DOHH2 (cell line): ENCODE measurements at regions not wholly inside any gene's neighbourhood (a gene's known extent, or its start where the extent isn't known, plus 50 kb on each side); places are given as distances from the start of the nearest gene placed in this dataset.

Experiments used
- H3F3A ChIP-seq: fragments of 200-600 bp; sonication (generic), shearing (Covaris generic); 2 replicates; pipeline ENCODE4 v1.6.0; 2016; ENCODE audit warnings: antibody characterized with exemption, mild to moderate bottlenecking; ENCODE audit not compliant: control insufficient read depth, insufficient read depth
- H3K27ac ChIP-seq: fragments of 200-600 bp; sonication (generic); 2 replicates; pipeline ENCODE4 v1.5.1; 2014; ENCODE audit warnings: low read depth, mild to moderate bottlenecking, low read length, moderate library complexity
- H3K27me3 ChIP-seq: fragments of 200-600 bp; sonication (generic); 2 replicates; pipeline ENCODE4 v1.6.1; 2014; ENCODE audit warnings: mild to moderate bottlenecking, low read length, mixed read lengths; ENCODE audit not compliant: control insufficient read depth
- H3K36me3 ChIP-seq: fragments of 200-600 bp; sonication (generic); 2 replicates; pipeline ENCODE4 v1.6.1; 2014; ENCODE audit warnings: mild to moderate bottlenecking, low read length, moderate library complexity, mixed read lengths; ENCODE audit not compliant: control insufficient read depth
- H3K4me1 ChIP-seq: fragments of 200-600 bp; sonication (generic); 2 replicates; pipeline ENCODE4 v1.6.1; 2014; ENCODE audit warnings: mild to moderate bottlenecking, low read length, mixed read lengths; ENCODE audit not compliant: control insufficient read depth
- H3K4me2 ChIP-seq: fragments of 200-600 bp; sonication (generic); 2 replicates; pipeline ENCODE4 v1.6.0; 2014; ENCODE audit warnings: mild to moderate bottlenecking, low read length, moderate library complexity
- H3K4me3 ChIP-seq: fragments of 200-600 bp; sonication (generic); 2 replicates; pipeline ENCODE4 v1.5.1; 2014; ENCODE audit warnings: mild to moderate bottlenecking, low read length, mixed read lengths
- H3K79me2 ChIP-seq: fragments of 200-600 bp; sonication (generic); 2 replicates; pipeline ENCODE4 v1.6.1; 2014; ENCODE audit warnings: mild to moderate bottlenecking, low read length, mixed read lengths; ENCODE audit not compliant: control insufficient read depth
- H3K9me2 ChIP-seq: fragments of 200-600 bp; sonication (generic); replicated peaks from 2 replicates; pipeline ENCODE4 v1.6.1; 2014; ENCODE audit warnings: mild to moderate bottlenecking, low read length, mixed read lengths; ENCODE audit not compliant: control insufficient read depth
- H3K9me3 ChIP-seq: fragments of 200-600 bp; sonication (generic); 2 replicates; pipeline ENCODE4 v1.6.1; 2014; ENCODE audit warnings: antibody characterized with exemption, low read length, mixed read lengths; ENCODE audit not compliant: control insufficient read depth, insufficient read depth
- H4K20me1 ChIP-seq: fragments of 200-600 bp; sonication (generic); 2 replicates; pipeline ENCODE4 v1.6.0; 2014; ENCODE audit warnings: low read depth, mild to moderate bottlenecking, antibody characterized with exemption, low read length, moderate library complexity; ENCODE audit not compliant: control insufficient read depth, insufficient read depth
- CTCF ChIP-seq: fragments of 200-600 bp; sonication (generic); IDR thresholded peaks from one replicate; pipeline ENCODE4 v1.5.1; 2014; ENCODE audit warnings: antibody characterized with exemption, mild to moderate bottlenecking, low read depth, low read length; ENCODE audit not compliant: poor library complexity, severe bottlenecking
- EZH2phosphoT487 ChIP-seq: fragments of 200-600 bp; sonication (generic); IDR thresholded peaks from 2 replicates; pipeline ENCODE4 v1.6.1; 2017; ENCODE audit warnings: borderline replicate concordance, mild to moderate bottlenecking, antibody characterized with exemption, low read length, moderate library complexity, mixed read lengths

DNA sequence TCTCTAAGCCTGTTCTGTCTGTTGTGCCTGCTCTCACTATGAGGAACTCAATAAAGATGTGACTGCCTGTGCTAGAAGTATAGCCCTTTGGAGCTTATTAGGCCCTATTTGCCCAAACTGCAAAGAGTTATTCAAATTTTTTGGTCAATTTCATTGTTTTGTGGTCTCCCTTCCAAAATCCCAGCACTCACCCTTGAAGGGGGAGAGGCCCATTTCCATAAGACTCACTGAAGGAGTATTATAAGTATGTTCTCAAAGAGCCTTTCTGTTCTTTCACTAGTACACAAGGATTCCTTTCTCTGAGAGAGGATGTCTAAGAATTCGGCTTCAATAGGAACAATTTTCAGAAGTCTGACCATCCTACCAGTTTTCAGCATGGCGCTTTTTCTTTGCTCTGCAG is 641.9 kb upstream of the REG3G start:
- H3F3A ChIP-seq = no peaks in the 10 kb centered on the region
- no peaks in the 10 kb centered on the region for H3K27me3 ChIP-seq

DNA sequence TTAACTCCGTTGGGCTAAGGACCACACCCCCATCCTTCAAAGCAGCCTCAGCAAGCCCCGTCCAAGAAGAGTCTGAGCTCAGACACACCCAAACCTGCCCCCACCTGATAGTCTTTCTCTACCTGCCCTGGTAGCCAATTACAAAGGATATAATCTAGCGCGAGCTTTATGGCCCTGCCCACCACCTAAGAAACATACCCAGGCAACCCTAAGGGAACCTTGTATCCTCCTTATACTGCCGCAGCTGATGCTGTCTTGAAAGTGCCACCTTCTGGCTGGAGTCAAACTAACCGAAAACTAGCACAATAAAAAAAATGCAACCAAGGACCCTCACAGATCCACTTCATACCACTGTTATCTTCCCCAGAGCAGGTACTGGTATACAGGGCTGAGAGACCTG is 628.3 kb upstream of the REG3G start:
- H3K4me2 ChIP-seq = no peak overlapping the region
- no peaks in the 10 kb centered on the region for H3F3A ChIP-seq
- no peaks in the 10 kb centered on the region for H3K9me3 ChIP-seq
- no peaks in the 10 kb centered on the region for H3K79me2 ChIP-seq
- H3K27ac ChIP-seq = no peak overlapping the region
- H3K27me3 ChIP-seq = no peaks in the 10 kb centered on the region
- H3K36me3 ChIP-seq = no peaks in the 10 kb centered on the region
- no peaks in the 10 kb centered on the region for H3K4me1 ChIP-seq
- H3K4me3 ChIP-seq = no peak overlapping the region
- H4K20me1 ChIP-seq = no peaks in the 10 kb centered on the region
- TF ChIP-seq EZH2phosphoT487 (no peak), CTCF (no peak)
- H3K9me2 ChIP-seq = no peaks in the 10 kb centered on the region

More for the DNA sequence above, 641.9 kb upstream of the REG3G start:
- Histone ChIP-seq H3K36me3 (no peaks in the 10 kb centered on the region), H3K27ac (no peak overlapping the region), H3K4me1 (no peaks in the 10 kb centered on the region), H3K9me2 (no peaks in the 10 kb centered on the region), H3K79me2 (no peaks in the 10 kb centered on the region), H3K9me3 (no peaks in the 10 kb centered on the region), H3K4me3 (no peak overlapping the region), H4K20me1 (no peaks in the 10 kb centered on the region), H3K4me2 (no peak overlapping the region)
- TF ChIP-seq EZH2phosphoT487 = no peak
- TF ChIP-seq CTCF = no peak

DNA sequence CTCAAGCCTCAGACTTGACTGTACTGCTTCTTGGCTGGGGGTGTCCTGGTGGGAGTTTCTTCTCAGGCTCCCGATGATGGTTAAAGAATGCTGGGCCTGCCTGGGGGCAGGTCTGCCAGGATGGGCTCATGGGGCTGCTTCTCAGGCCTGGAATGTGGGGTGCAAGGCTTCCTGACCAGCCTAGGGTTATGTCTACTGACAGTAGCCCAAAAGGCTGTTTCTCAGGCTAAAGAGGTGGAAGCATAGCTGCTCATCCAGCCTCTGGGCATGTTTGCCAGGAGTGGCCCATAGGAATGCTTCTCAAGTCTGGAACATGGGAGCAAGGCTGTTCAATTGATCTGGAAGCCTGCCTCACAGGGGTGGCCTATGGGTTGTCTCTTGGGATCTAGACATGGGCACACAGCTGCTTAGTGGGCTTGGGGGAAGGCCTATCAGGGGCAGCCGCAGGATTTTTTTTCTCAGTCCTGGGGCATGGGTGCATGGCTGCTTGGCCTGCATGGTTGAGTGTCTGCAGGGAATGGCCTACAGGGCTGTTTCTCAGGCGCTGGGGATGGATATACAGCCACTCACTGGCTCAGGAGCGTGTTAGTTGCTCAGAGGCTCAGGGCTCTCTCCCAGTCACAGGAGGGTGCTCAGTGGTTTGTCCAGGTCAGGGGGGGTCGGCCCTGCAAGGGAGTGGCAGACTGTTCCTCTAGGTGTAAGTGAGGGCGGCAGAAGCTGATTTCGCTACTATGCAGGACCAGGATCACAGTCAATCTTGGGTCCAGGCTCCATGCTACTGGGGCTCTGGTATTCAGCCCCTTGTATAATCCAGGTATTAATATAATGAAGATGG is 617.3 kb upstream of the REG3G start:
- no peaks in the 10 kb centered on the region for H3K27me3 ChIP-seq
- H3K9me3 ChIP-seq = no peaks in the 10 kb centered on the region
- TF ChIP-seq EZH2phosphoT487 (no peak), CTCF (no peak)
- H3F3A ChIP-seq = no peaks in the 10 kb centered on the region
- no peaks in the 10 kb centered on the region for H4K20me1 ChIP-seq
- no peak overlapping the region for H3K27ac ChIP-seq
- H3K79me2 ChIP-seq = no peaks in the 10 kb centered on the region
- no peak overlapping the region for H3K4me2 ChIP-seq
- no peak overlapping the region for H3K4me3 ChIP-seq
- no peaks in the 10 kb centered on the region for H3K4me1 ChIP-seq
- no peaks in the 10 kb centered on the region for H3K9me2 ChIP-seq
- no peaks in the 10 kb centered on the region for H3K36me3 ChIP-seq
